CD4-positive, alpha-beta T cell (primary cell): ENCODE measurements at regions not wholly inside any gene's neighbourhood (a gene's known extent, or its start where the extent isn't known, plus 50 kb on each side); places are given as distances from the start of the nearest gene placed in this dataset.

Source experiments
- ATAC-seq: fragments of 200-7000 bp; cut with Tn5 transposase; one replicate; pipeline ENCODE4 v1.10.0; 2022; ENCODE audit warnings: mild to moderate bottlenecking; ENCODE audit not compliant: poor library complexity
- CTCF ChIA-PET: fragments of 350-600 bp; sonication (Branson Sonifier 250); formaldehyde crosslinking; loops from one replicate; lab custom pipeline; 2021; ENCODE audit warnings: antibody characterized with exemption, inconsistent platforms; lab: Charles Lee
- POLR2A ChIA-PET: fragments of 350-600 bp; sonication (Branson Sonifier 250); formaldehyde crosslinking; loops from one replicate; lab custom pipeline; 2021; ENCODE audit warnings: antibody characterized with exemption, inconsistent platforms; lab: Charles Lee
- DNase-seq, 14 experiments: peaks; one replicate each; pipeline ENCODE4 v3.0.0-alpha.2; 2013 to 2020; ENCODE audit warnings: mixed read lengths in 2 of 14
- H3K27ac ChIP-seq, 2 donors: one replicate each; pipeline versions ENCODE4 v1.5.1 to v1.7.0; 2013; ENCODE audit warnings: low read length in 2 of 2, low read depth in 1 of 2, mild to moderate bottlenecking in 1 of 2
- H3K27me3 ChIP-seq, 2 experiments: 1 replicate in 1 of 2; 2 replicates in 1 of 2; pipeline versions ENCODE4 v1.6.1 to v1.7.0; 2013; ENCODE audit warnings: low read length in 2 of 2, control low read depth in 1 of 2, mild to moderate bottlenecking in 1 of 2, moderate library complexity in 1 of 2; ENCODE audit not compliant: insufficient read depth in 2 of 2, control insufficient read depth in 1 of 2
- H3K36me3 ChIP-seq: one replicate; pipeline ENCODE4 v1.6.1; 2013; ENCODE audit warnings: low read length, control low read depth; ENCODE audit not compliant: insufficient read depth
- H3K4me1 ChIP-seq: one replicate; pipeline ENCODE4 v1.6.1; 2013; ENCODE audit warnings: low read length, control low read depth; ENCODE audit not compliant: insufficient read depth
- H3K4me3 ChIP-seq: one replicate; pipeline ENCODE4 v1.5.1; 2013; ENCODE audit warnings: mild to moderate bottlenecking, low read length, moderate library complexity
- H3K9me3 ChIP-seq, 2 experiments: 1 replicate in 1 of 2; 2 replicates in 1 of 2; pipeline versions ENCODE4 v1.6.1 to v1.7.0; 2013; ENCODE audit warnings: low read length in 2 of 2, mild to moderate bottlenecking in 2 of 2, control low read depth in 1 of 2, moderate library complexity in 1 of 2; ENCODE audit not compliant: control insufficient read depth in 1 of 2, insufficient read depth in 1 of 2
- H3K27ac Mint-ChIP-seq: one replicate; pipeline ENCODE4 v1.8.0; 2020; ENCODE audit warnings: mixed read lengths
- H3K27me3 Mint-ChIP-seq: one replicate; pipeline ENCODE4 v1.8.0; 2021; ENCODE audit warnings: mixed read lengths
- H3K36me3 Mint-ChIP-seq: one replicate; pipeline ENCODE4 v1.8.0; 2021; ENCODE audit warnings: low read depth, mixed read lengths
- H3K4me1 Mint-ChIP-seq: one replicate; pipeline ENCODE4 v1.8.0; 2021; ENCODE audit warnings: low read depth, mixed read lengths
- H3K4me3 Mint-ChIP-seq: one replicate; pipeline ENCODE4 v1.8.0; 2020; ENCODE audit warnings: mild to moderate bottlenecking, mixed read lengths
- H3K9me3 Mint-ChIP-seq: one replicate; pipeline ENCODE4 v1.8.0; 2020; ENCODE audit warnings: mixed read lengths
- intact Hi-C, 2 experiments: fragments of 100-400 bp; cut with DNase I in 1 of 2; cut with micrococcal nuclease in 1 of 2; formaldehyde crosslinking; loops; one replicate each; pipeline versions ENCODE4 v1.15.1 to v1.9.0; 2023 to 2025; cut with DNase I, micrococcal nuclease
- TF ChIP-seq, protein P1 (sequence below): fragments of 200-600 bp; IDR thresholded peaks from one replicate; pipeline ENCODE4 v1.8.0; 2022; ENCODE audit warnings: antibody characterized with exemption, mild to moderate bottlenecking

DNA sequence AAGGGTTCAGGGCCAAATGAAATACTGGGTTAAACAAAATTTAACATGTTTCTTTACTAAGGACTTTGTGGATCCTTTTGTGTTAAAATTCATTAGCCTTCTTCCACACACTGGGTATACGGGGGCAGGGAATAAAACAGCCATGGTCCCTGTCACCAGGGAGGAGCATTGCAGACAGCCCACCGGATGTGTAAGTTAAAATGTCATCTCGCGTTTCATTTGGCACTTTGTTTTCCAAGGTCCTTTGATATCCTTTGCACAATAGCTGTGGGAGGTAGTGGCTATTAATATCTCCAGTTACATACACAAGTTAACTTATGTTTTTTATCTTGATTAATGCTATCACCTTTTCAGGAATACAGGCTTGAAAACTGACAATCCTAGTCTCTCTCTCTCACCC lies 172.7 kb downstream of the BARHL2 start:
- H3K4me1 Mint-ChIP-seq: no peaks in the 10 kb centered on the region
- no peaks in the 10 kb centered on the region for H3K36me3 ChIP-seq
- intact Hi-C loops: no loop called here
- H3K27me3 ChIP-seq: peaks cover 0 to 4% of the 10 kb centered on the region in 2 experiments
- no peaks in the 10 kb centered on the region for H3K36me3 Mint-ChIP-seq
- ChIA-PET POLR2A (no interaction called here), CTCF (no interaction called here)
- H3K27ac ChIP-seq: no peak overlapping the region
- DNase-seq (no peak), ATAC-seq (no peak)
- H3K27ac Mint-ChIP-seq: no peak overlapping the region
- TF ChIP-seq, protein P1, sequence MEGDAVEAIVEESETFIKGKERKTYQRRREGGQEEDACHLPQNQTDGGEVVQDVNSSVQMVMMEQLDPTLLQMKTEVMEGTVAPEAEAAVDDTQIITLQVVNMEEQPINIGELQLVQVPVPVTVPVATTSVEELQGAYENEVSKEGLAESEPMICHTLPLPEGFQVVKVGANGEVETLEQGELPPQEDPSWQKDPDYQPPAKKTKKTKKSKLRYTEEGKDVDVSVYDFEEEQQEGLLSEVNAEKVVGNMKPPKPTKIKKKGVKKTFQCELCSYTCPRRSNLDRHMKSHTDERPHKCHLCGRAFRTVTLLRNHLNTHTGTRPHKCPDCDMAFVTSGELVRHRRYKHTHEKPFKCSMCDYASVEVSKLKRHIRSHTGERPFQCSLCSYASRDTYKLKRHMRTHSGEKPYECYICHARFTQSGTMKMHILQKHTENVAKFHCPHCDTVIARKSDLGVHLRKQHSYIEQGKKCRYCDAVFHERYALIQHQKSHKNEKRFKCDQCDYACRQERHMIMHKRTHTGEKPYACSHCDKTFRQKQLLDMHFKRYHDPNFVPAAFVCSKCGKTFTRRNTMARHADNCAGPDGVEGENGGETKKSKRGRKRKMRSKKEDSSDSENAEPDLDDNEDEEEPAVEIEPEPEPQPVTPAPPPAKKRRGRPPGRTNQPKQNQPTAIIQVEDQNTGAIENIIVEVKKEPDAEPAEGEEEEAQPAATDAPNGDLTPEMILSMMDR: no peak
- H3K9me3 Mint-ChIP-seq: no peaks in the 10 kb centered on the region
- H3K4me3 ChIP-seq: no peak overlapping the region
- H3K4me3 Mint-ChIP-seq: no peak overlapping the region
- H3K4me1 ChIP-seq: no peaks in the 10 kb centered on the region
- H3K27me3 Mint-ChIP-seq: peaks cover 5% of the 10 kb centered on the region
- no peaks in the 10 kb centered on the region for H3K9me3 ChIP-seq

DNA sequence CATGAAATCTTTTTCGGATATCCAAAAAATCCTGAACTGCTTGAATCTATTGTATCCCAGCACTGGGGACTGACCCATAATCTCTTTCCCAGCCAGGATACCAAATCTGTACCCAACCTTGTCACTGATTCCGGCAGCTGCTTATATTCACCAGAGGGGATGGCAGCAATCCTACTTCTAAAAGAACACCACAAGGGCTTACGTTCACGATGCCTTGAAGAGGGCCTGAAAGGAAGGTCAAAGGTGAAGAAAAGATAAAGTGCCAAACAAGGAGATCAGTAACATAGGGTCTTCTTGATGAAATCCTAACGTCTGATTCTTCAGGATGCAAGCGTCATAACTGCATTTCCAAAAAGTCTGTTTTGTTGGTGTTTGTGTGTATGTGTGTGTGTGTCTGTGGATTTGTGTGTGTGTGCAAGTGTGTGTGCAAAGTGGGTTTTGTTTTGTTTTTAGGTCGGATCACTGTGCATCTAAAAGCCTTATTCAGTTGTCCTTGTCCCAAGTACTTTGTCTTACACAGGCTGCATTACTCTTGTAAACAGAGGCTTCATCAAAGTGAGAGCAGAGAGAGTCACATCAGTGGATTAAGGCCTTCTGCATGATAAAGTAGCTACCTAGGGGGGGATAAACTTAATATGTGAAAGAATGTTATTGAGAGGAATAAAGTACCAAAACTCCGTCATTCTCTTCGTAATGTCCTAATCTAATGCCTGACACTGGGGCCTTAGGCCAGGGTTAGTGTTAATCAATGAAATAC lies 179.3 kb downstream of the BARHL2 start:
- no peaks in the 10 kb centered on the region for H3K36me3 ChIP-seq

DNA sequence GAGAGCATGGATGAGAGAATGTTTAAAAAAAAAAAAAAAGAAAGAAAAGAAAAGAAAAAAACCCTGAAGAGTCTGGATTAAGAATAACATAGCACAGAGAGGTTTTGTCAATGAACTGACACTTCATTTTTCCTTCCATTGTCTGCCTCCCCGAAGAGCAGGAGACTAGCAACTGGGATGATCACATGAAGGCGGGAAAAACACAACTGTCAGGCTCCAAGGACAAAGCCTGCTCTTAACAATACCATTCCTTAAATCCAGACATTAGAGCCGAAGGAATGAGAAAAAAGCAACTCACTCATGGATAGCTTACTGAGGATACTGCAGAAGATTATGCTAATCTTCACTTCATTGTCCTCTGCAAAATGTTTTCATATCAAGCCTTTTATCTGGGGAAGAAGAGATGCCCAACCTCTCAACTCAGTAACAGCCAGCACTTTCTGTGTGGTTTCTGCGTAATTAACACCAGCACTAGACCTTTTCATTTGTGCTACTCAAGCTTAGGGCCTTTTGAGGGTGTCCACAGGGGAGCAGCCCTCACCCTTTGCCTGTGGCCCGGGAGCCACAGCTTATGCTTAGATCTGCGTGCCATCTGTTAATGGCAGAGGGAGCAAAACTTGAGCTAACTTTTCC lies 182.3 kb downstream of the BARHL2 start:
- Mint-ChIP-seq H3K9me3 (no peaks in the 10 kb centered on the region), H3K27me3 (peaks cover 18% of the 10 kb centered on the region), H3K36me3 (no peaks in the 10 kb centered on the region), H3K4me1 (no peaks in the 10 kb centered on the region), H3K27ac (no peak overlapping the region), H3K4me3 (no peak overlapping the region)
- CTCF ChIA-PET: no interaction called here
- POLR2A ChIA-PET: no interaction called here
- Histone ChIP-seq H3K27me3 (no peaks in the 10 kb centered on the region), H3K4me1 (no peaks in the 10 kb centered on the region), H3K36me3 (no peaks in the 10 kb centered on the region), H3K4me3 (no peak overlapping the region), H3K27ac (no peak overlapping the region), H3K9me3 (no peaks in the 10 kb centered on the region)
- ATAC-seq: no peak
- TF ChIP-seq, protein P1: no peak
- intact Hi-C loops: no loop called here
- no peak for DNase-seq

More for the DNA sequence above, 179.3 kb downstream of the BARHL2 start:
- Mint-ChIP-seq H3K27me3 (peaks cover 20% of the 10 kb centered on the region), H3K9me3 (no peaks in the 10 kb centered on the region), H3K36me3 (no peaks in the 10 kb centered on the region), H3K4me1 (no peaks in the 10 kb centered on the region), H3K27ac (no peak overlapping the region), H3K4me3 (no peak overlapping the region)
- TF ChIP-seq, protein P1: no peak
- intact Hi-C loops: no loop called here
- DNase-seq: no peak
- Histone ChIP-seq H3K27me3 (no peaks in the 10 kb centered on the region), H3K9me3 (no peaks in the 10 kb centered on the region), H3K27ac (no peak overlapping the region), H3K4me3 (no peak overlapping the region), H3K4me1 (no peaks in the 10 kb centered on the region)
- CTCF ChIA-PET: no interaction called here
- POLR2A ChIA-PET: no interaction called here
- no peak for ATAC-seq
